K562 (cell line): ENCODE measurements at regions not wholly inside any gene's neighbourhood (a gene's known extent, or its start where the extent isn't known, plus 50 kb on each side); places are given as distances from the start of the nearest gene placed in this dataset.

Source experiments
- ATAC-seq: fragments of 200-7000 bp; cut with Tn5 transposase; 3 replicates; pipeline ENCODE4 v1.9.1; 2020; ENCODE audit warnings: moderate library complexity
- BruUV-seq: library from RNA; stranded (reverse); fragments of 400-500 nt; replicated peaks from 2 replicates; lab custom pipeline; 2021; lab: Mats Ljungman, UMichigan
- CTCF ChIA-PET: fragments of 300-600 bp; formaldehyde crosslinking; extraction: SDS; loops from one replicate; lab custom pipeline; 2021; ENCODE audit warnings: low intra/inter-chr PET ratio; lab: Yijun Ruan, JAX
- POLR2A ChIA-PET: fragments of 300-600, 350-650 bp; sonication (Branson Sonifier 250); formaldehyde crosslinking; extraction: SDS; loops from one replicate; lab custom pipeline; 2021; ENCODE audit warnings: antibody characterized with exemption, inconsistent platforms; lab: Yijun Ruan, JAX
- DNase-seq, 4 experiments: peaks; one replicate each; pipeline versions ENCODE4 v3.0.0 to v3.0.0-alpha.2; 2011 to 2018; ENCODE audit warnings: low spot score in 3 of 4, mixed read lengths in 3 of 4; ENCODE audit errors: extremely low read depth in 1 of 4
- FAIRE-seq: peaks from 2 replicates; lab custom pipeline; 2011; peaks lifted over from hg19 to GRCh38; lab: Jason Lieb, UNC
- H2AFZ ChIP-seq: 2 replicates; pipeline ENCODE4 v1.6.0; 2011; ENCODE audit warnings: low read depth, low read length, control low read depth, inconsistent platforms
- H3K27ac ChIP-seq: fragments of 200-600 bp; 3 replicates; pipeline ENCODE4 v1.8.0; 2011; ENCODE audit warnings: low read depth, mild to moderate bottlenecking, control low read depth, inconsistent platforms, low read length, moderate library complexity, mixed read lengths; ENCODE audit errors: extremely low read depth
- H3K27me3 ChIP-seq, 2 experiments: fragments of 300-600 bp in 1 of 2; 2 replicates in 1 of 2; 3 replicates in 1 of 2; pipeline versions ENCODE4 v1.6.0 to v1.8.0; 2011; ENCODE audit warnings: inconsistent platforms in 2 of 2, low read length in 2 of 2, mild to moderate bottlenecking in 1 of 2, mixed read lengths in 1 of 2, moderate library complexity in 1 of 2; ENCODE audit not compliant: control insufficient read depth in 2 of 2, insufficient read depth in 2 of 2
- H3K36me3 ChIP-seq: fragments of 300-600 bp; 3 replicates; pipeline ENCODE4 v1.8.0; 2011; ENCODE audit warnings: mild to moderate bottlenecking, low read length, inconsistent platforms; ENCODE audit not compliant: control insufficient read depth, insufficient read depth
- H3K4me1 ChIP-seq, 2 experiments: fragments of 200-600 bp in 1 of 2; replicated peaks in 1 of 2; 2 replicates in 1 of 2; 3 replicates in 1 of 2; pipeline versions ENCODE4 v1.5.1 to v1.8.0; 2011; ENCODE audit warnings: inconsistent platforms in 2 of 2, low read length in 2 of 2, mild to moderate bottlenecking in 1 of 2, mixed read lengths in 1 of 2, moderate library complexity in 1 of 2; ENCODE audit not compliant: control insufficient read depth in 2 of 2, insufficient read depth in 2 of 2
- H3K4me2 ChIP-seq: 2 replicates; pipeline ENCODE4 v1.6.1; 2011; ENCODE audit warnings: low read length, control low read depth, inconsistent platforms, mixed read lengths; ENCODE audit not compliant: insufficient read depth
- H3K4me3 ChIP-seq: fragments of 200-600 bp; sonication (generic), shearing (Covaris generic); 2 replicates; pipeline ENCODE4 v1.5.1; 2016; ENCODE audit warnings: control low read depth, inconsistent platforms
- H3K79me2 ChIP-seq: fragments of 200-600 bp; 3 replicates; pipeline ENCODE4 v1.8.0; 2011; ENCODE audit warnings: low read length, inconsistent platforms; ENCODE audit not compliant: control insufficient read depth, insufficient read depth
- H3K9ac ChIP-seq, 2 experiments: 2 replicates each; pipeline versions ENCODE4 v1.6.0 to v1.6.1; 2011; ENCODE audit warnings: low read depth in 2 of 2, low read length in 2 of 2, control low read depth in 1 of 2, inconsistent platforms in 1 of 2, mild to moderate bottlenecking in 1 of 2, mixed read lengths in 1 of 2; ENCODE audit not compliant: insufficient read depth in 1 of 2
- H3K9me1 ChIP-seq: one replicate; pipeline ENCODE4 v1.6.0; 2011; ENCODE audit warnings: inconsistent platforms, mild to moderate bottlenecking, low read length, moderate library complexity; ENCODE audit not compliant: control insufficient read depth, insufficient read depth
- H3K9me3 ChIP-seq: replicated peaks from 2 replicates; pipeline ENCODE4 v1.5.1; 2011; ENCODE audit warnings: low read depth, low read length, inconsistent platforms; ENCODE audit not compliant: control insufficient read depth, insufficient read depth
- H4K20me1 ChIP-seq: replicated peaks from 2 replicates; pipeline ENCODE4 v1.6.1; 2011; ENCODE audit warnings: low read length, inconsistent platforms, mixed read lengths; ENCODE audit not compliant: control insufficient read depth, insufficient read depth
- CHD2 ChIP-seq: IDR thresholded peaks from 2 replicates; pipeline ENCODE4 v1.6.1; 2011; ENCODE audit warnings: low read depth, low read length
- ZBTB40 ChIP-seq, 2 experiments: fragments of 450-650 bp in 1 of 2; sonication (generic) in 1 of 2; formaldehyde crosslinking in 1 of 2; IDR thresholded peaks; 2 replicates each; pipeline versions ENCODE4 v1.7.1 to v1.9.0; 2016 to 2022; ENCODE audit warnings: inconsistent platforms in 1 of 2, mild to moderate bottlenecking in 1 of 2, missing genetic modification reagents in 1 of 2
- WGBS: fragments of 100-300 bp; shearing (Covaris generic); methylation state at CpG from one replicate; pipeline ENCODE4 v1.1.6; 2016; ENCODE audit warnings: low coverage, mixed read lengths; ENCODE audit not compliant: insufficient coverage; ENCODE audit errors: missing lambda C conversion rate; 5-methylcytosine and 5-hydroxymethylcytosine counted together
- in situ Hi-C: fragments of 300-500 bp; cut with MboI; formaldehyde crosslinking; loops from 4 replicates; pipeline ENCODE4 v1.15.0; 2018; ENCODE audit warnings: inconsistent platforms, mixed read lengths
- intact Hi-C: fragments of 100-400 bp; cut with micrococcal nuclease; formaldehyde crosslinking; loops from 2 replicates; pipeline ENCODE4 v1.14.2; 2022

DNA sequence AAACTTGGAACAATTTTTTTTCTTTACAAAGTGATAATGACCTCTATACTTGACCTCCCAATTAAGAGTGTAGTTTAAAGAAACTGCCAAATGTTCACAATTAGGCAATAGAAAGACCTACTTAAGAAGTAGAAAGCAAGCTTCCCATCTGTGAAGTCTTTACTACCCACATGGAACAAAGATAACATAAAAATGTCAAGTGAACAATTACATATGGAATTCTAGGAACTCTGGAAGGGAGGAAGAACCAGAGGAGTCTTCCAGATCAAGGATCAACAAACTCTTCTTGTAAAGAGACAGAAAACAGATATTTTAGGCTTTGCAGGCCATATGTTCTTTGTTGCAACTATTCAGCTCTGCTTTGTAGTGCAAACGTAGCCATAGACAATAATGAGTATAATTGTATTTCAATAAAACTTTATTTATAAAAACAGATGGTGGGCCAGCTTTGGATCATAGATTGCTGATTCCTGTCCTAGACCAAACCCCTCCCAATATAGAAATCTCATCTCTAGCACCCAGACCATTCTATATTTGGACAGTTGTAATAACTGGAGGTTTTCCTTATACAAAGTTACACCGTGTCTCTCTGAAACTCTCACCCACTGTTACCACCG lies 68.4 kb upstream of the MAGI3 start:
- no TSS peak for BruUV-seq
- Histone ChIP-seq H3K27ac (no peak overlapping the region), H2AFZ (no peak overlapping the region), H3K4me2 (no peak overlapping the region), H3K36me3 (no peaks in the 10 kb centered on the region), H3K9me1 (no peaks in the 10 kb centered on the region), H3K4me3 (no peak overlapping the region), H3K9ac (no peak overlapping the region), H3K4me1 (no peaks in the 10 kb centered on the region), H3K79me2 (no peaks in the 10 kb centered on the region), H3K9me3 (no peaks in the 10 kb centered on the region), H4K20me1 (no peaks in the 10 kb centered on the region), H3K27me3 (peaks cover 0 to 2% of the 10 kb centered on the region in 2 experiments; a peak in 2 of 5 replicates)
- POLR2A ChIA-PET = interaction anchor here (0.8 kb wide), 2 partner anchors 15 to 21 kb away, joined by 3 to 4 read pairs; no protein-coding TSS in a partner anchor
- WGBS = 17% methylated on average over 3 of the region's 3 CpGs
- intact Hi-C loops (no loop called here), in situ Hi-C loops (no loop called here)
- DNase-seq (no peak), FAIRE-seq (no peak), ATAC-seq (no peak)
- peak; percentile 93 for TF ChIP-seq ZBTB40 (IDR thresholded peaks at IDR 0.05)
- TF ChIP-seq ZBTB40 (CRISPR knock-in tag; IDR thresholded peaks at IDR 0.05) = peak; percentile 81
- no peak for TF ChIP-seq CHD2
- CTCF ChIA-PET = no interaction called here
